Parathyroid adenoma (tissue), 2 donors: ENCODE measurements at regions not wholly inside any gene's neighbourhood (a gene's known extent, or its start where the extent isn't known, plus 50 kb on each side); places are given as distances from the start of the nearest gene placed in this dataset.
A peak's percentile ranks its signal among the peaks of the same experiment; 100 is the strongest.

Experiments
- H2AFZ ChIP-seq: fragments of 300-600 bp; sonication (generic); one replicate; pipeline ENCODE4 v1.7.0; 2017; ENCODE audit warnings: antibody characterized with exemption, mild to moderate bottlenecking
- H3K27ac ChIP-seq: fragments of 300-600 bp; sonication (generic); one replicate; pipeline ENCODE4 v1.7.0; 2017
- H3K27me3 ChIP-seq: fragments of 300-600 bp; sonication (generic); one replicate; pipeline ENCODE4 v1.7.0; 2017; ENCODE audit warnings: low read length; ENCODE audit not compliant: control insufficient read depth, insufficient read depth
- H3K36me3 ChIP-seq: fragments of 300-600 bp; sonication (generic); one replicate; pipeline ENCODE4 v1.7.0; 2017; ENCODE audit warnings: low read length; ENCODE audit not compliant: control insufficient read depth, insufficient read depth
- H3K4me1 ChIP-seq: fragments of 300-600 bp; sonication (generic); one replicate; pipeline ENCODE4 v1.7.0; 2017; ENCODE audit warnings: control low read depth
- H3K4me2 ChIP-seq: fragments of 300-600 bp; sonication (generic); one replicate; pipeline ENCODE4 v1.7.0; 2017; ENCODE audit warnings: low read length
- H3K4me3 ChIP-seq: fragments of 300-600 bp; sonication (generic); one replicate; pipeline ENCODE4 v1.7.0; 2017; ENCODE audit warnings: low read depth, low read length
- H3K79me2 ChIP-seq: fragments of 300-600 bp; sonication (generic); one replicate; pipeline ENCODE4 v1.7.0; 2017; ENCODE audit warnings: control low read depth
- H3K9ac ChIP-seq: fragments of 300-600 bp; sonication (generic); one replicate; pipeline ENCODE4 v1.7.0; 2017; ENCODE audit warnings: mild to moderate bottlenecking
- H3K9me3 ChIP-seq: fragments of 300-600 bp; sonication (generic); one replicate; pipeline ENCODE4 v1.7.0; 2017; ENCODE audit warnings: low read length; ENCODE audit not compliant: control insufficient read depth
- TF ChIP-seq, protein P1 (sequence below): fragments of 300-600 bp; sonication (generic); IDR thresholded peaks from one replicate; pipeline ENCODE4 v1.7.0; 2017; ENCODE audit warnings: antibody characterized with exemption, mild to moderate bottlenecking
- donor health status: primary hyperparathyroidism.

DNA sequence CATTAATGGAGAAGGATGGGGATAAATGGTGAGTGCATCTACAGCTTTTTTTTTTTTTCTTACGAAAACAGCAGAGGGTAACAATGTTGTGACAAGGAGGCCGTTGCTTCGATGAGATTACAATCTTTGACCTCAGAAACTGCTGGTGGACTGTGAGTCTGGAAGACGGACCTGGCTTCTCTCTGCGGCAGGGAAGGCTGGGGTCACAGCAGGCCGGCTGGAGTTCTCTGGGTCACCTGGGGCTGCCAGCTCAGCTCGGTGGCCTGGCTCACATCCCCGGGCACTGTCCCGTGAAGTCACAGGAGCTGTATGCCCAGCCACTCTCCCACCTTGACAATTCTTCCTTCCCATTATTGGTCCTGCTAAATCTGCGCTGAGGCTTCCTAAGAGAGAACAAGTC is 160.8 kb downstream of the ACKR3 start:
- no peaks in the 10 kb centered on the region for H3K79me2 ChIP-seq
- H3K27ac ChIP-seq = peak overlapping the region; percentile 55
- H2AFZ ChIP-seq = peak overlapping the region; percentile 56
- no peaks in the 10 kb centered on the region for H3K36me3 ChIP-seq
- no peak overlapping the region for H3K4me3 ChIP-seq
- H3K4me1 ChIP-seq = peaks cover 12% of the 10 kb centered on the region
- no peak overlapping the region for H3K9ac ChIP-seq
- TF ChIP-seq, protein P1, sequence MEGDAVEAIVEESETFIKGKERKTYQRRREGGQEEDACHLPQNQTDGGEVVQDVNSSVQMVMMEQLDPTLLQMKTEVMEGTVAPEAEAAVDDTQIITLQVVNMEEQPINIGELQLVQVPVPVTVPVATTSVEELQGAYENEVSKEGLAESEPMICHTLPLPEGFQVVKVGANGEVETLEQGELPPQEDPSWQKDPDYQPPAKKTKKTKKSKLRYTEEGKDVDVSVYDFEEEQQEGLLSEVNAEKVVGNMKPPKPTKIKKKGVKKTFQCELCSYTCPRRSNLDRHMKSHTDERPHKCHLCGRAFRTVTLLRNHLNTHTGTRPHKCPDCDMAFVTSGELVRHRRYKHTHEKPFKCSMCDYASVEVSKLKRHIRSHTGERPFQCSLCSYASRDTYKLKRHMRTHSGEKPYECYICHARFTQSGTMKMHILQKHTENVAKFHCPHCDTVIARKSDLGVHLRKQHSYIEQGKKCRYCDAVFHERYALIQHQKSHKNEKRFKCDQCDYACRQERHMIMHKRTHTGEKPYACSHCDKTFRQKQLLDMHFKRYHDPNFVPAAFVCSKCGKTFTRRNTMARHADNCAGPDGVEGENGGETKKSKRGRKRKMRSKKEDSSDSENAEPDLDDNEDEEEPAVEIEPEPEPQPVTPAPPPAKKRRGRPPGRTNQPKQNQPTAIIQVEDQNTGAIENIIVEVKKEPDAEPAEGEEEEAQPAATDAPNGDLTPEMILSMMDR = no peak
- H3K4me2 ChIP-seq = no peak overlapping the region
- no peaks in the 10 kb centered on the region for H3K27me3 ChIP-seq
- no peaks in the 10 kb centered on the region for H3K9me3 ChIP-seq

DNA sequence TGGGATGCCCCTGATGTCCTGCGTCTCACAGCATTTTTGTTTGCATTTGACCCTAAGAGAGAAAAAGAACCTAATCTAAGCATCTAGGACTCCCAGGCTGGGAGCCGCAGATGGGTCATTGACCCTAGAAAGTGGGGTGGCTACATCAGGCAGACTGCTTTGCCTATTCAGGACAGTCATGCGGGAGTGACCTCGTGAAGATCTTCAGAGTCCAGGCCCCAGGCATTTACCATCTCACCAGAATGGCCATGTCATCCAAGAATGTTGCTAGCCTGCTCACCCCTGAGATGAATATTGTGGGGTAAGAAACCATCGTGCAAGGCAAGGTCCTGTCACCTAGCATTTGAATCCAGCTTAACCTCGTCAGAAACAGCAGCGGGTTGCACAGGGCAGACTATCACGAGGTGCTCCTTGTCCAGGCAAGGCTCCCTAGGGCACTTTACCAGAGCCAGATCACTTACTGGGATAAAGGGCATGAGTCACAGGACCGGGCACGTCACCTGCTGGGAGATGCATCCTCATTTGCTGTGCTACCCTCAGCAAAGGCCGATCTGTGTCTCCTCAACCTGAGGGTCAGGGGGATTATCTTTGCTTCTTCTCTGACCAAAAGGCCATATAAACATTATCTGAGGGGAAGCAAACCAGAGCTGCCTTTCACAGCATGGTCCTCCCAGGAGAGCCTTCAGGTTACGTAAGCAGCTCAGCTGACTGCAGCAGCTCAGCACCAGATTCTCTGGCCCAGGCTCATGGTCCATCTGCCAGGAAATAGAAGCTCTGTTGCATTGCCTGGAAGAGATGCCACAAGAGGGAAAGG is 162.3 kb downstream of the ACKR3 start:
- H3K4me3 ChIP-seq = no peak overlapping the region
- peak overlapping the region; percentile 45 for H3K27ac ChIP-seq
- H3K4me1 ChIP-seq = peaks cover 22% of the 10 kb centered on the region
- no peaks in the 10 kb centered on the region for H3K9me3 ChIP-seq
- peak overlapping the region; percentile 28 for H2AFZ ChIP-seq
- no peak overlapping the region for H3K4me2 ChIP-seq
- TF ChIP-seq, protein P1 = no peak
- H3K9ac ChIP-seq = no peak overlapping the region
- no peaks in the 10 kb centered on the region for H3K79me2 ChIP-seq
- H3K36me3 ChIP-seq = no peaks in the 10 kb centered on the region
- H3K27me3 ChIP-seq = no peaks in the 10 kb centered on the region

DNA sequence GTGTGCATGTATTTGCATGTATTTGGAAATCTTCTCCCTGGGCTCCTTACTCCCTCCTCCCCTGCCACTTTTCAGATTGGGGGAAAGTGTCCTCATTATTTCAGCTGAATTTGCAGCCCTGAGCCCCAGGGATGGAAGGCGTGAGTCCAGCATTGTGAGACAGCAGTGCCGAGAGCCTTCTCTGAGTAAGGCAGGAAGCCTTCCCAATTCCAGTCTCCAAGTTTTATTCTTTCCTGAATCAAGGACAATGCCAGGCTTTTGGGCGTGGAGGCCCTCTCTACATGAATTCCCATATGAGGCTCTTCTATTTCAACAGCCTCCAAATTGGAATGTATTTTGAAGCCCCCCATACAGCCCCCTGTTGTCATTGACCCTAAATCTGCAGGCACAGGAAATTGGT is 163.5 kb downstream of the ACKR3 start:
- H3K27me3 ChIP-seq = no peaks in the 10 kb centered on the region
- H3K27ac ChIP-seq = no peak overlapping the region
- H3K4me2 ChIP-seq = no peak overlapping the region
- no peak overlapping the region for H3K4me3 ChIP-seq
- peaks cover 22% of the 10 kb centered on the region for H3K4me1 ChIP-seq
- no peaks in the 10 kb centered on the region for H3K36me3 ChIP-seq
- no peaks in the 10 kb centered on the region for H3K9me3 ChIP-seq
- H2AFZ ChIP-seq = no peak overlapping the region
- no peaks in the 10 kb centered on the region for H3K79me2 ChIP-seq
- no peak overlapping the region for H3K9ac ChIP-seq
- TF ChIP-seq, protein P1 = no peak

DNA sequence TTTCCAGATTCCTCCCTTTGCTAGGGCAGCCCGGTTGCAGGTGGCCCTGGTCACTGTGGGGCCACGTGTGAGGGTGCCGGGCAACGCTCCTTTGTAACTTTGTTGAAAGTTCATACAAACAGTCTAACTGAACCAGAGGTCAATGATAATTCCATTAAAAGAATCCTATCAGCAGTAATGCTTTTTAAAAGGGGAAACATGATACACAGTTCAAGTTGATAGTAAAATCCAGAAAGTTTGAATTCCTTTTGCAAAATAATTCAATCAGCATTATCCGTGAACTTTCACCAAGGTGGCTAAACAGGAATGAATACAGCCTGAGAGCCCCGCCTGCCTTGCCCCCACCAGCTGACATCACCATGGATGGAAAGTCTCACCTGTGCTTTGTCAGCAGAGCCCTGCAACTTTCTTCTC is 166.2 kb downstream of the ACKR3 start:
- H2AFZ ChIP-seq = no peak overlapping the region
- H3K27me3 ChIP-seq = no peaks in the 10 kb centered on the region
- no peak overlapping the region for H3K4me3 ChIP-seq
- no peak overlapping the region for H3K9ac ChIP-seq
- no peaks in the 10 kb centered on the region for H3K9me3 ChIP-seq
- H3K4me1 ChIP-seq = peaks cover 19% of the 10 kb centered on the region
- no peaks in the 10 kb centered on the region for H3K79me2 ChIP-seq
- H3K27ac ChIP-seq = no peak overlapping the region
- H3K36me3 ChIP-seq = no peaks in the 10 kb centered on the region
- no peak overlapping the region for H3K4me2 ChIP-seq
- TF ChIP-seq, protein P1 = no peak

GRCh38 chr2:236738030-236738429 is 168.4 kb downstream of the ACKR3 start:
- H3K9me3 ChIP-seq = no peaks in the 10 kb centered on the region
- H3K4me1 ChIP-seq = peaks cover 11% of the 10 kb centered on the region
- no peak overlapping the region for H3K9ac ChIP-seq
- H3K36me3 ChIP-seq = no peaks in the 10 kb centered on the region
- no peaks in the 10 kb centered on the region for H3K27me3 ChIP-seq
- no peak overlapping the region for H3K4me2 ChIP-seq
- H2AFZ ChIP-seq = no peak overlapping the region
- H3K79me2 ChIP-seq = no peaks in the 10 kb centered on the region
- no peak overlapping the region for H3K4me3 ChIP-seq
- no peak overlapping the region for H3K27ac ChIP-seq
- TF ChIP-seq, protein P1 = no peak
